ENCODE measurements at regions not wholly inside any gene's neighbourhood (a gene's known extent, or its start where the extent isn't known, plus 50 kb on each side); places are given as distances from the start of the nearest gene placed in this dataset.

GRCh38 chr22:34004058-34004457, 83.8 kb upstream of the LARGE1 start:
- no peak overlapping the region for H3K4me3 ChIP-seq (ENCODE audit: low read depth, low read length)
- in situ Hi-C loops (cut with HindIII; ENCODE audit: low sequenced_read_pairs) = no loop called here
- no peak for DNase-seq (ENCODE audit: low read depth, low spot score)
- TF ChIP-seq, protein P1, sequence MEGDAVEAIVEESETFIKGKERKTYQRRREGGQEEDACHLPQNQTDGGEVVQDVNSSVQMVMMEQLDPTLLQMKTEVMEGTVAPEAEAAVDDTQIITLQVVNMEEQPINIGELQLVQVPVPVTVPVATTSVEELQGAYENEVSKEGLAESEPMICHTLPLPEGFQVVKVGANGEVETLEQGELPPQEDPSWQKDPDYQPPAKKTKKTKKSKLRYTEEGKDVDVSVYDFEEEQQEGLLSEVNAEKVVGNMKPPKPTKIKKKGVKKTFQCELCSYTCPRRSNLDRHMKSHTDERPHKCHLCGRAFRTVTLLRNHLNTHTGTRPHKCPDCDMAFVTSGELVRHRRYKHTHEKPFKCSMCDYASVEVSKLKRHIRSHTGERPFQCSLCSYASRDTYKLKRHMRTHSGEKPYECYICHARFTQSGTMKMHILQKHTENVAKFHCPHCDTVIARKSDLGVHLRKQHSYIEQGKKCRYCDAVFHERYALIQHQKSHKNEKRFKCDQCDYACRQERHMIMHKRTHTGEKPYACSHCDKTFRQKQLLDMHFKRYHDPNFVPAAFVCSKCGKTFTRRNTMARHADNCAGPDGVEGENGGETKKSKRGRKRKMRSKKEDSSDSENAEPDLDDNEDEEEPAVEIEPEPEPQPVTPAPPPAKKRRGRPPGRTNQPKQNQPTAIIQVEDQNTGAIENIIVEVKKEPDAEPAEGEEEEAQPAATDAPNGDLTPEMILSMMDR (IDR thresholded peaks at IDR 0.05; ENCODE audit: low read depth, low read length) = no peak

- DNase-seq (ENCODE audit: low read depth, low spot score) = no peak
- TF ChIP-seq, protein P1 (IDR thresholded peaks at IDR 0.05; ENCODE audit: low read depth, low read length) = no peak
- no peak overlapping the region for H3K4me3 ChIP-seq (ENCODE audit: low read depth, low read length)
- in situ Hi-C loops (cut with HindIII; ENCODE audit: low sequenced_read_pairs) = no loop called here
Measured at GRCh38 chr22:34010259-34010658, 90.0 kb upstream of the LARGE1 start.

- no peak for DNase-seq (ENCODE audit: low read depth, low spot score)
- in situ Hi-C loops (cut with HindIII; ENCODE audit: low sequenced_read_pairs) = no loop called here
- TF ChIP-seq, protein P1 (IDR thresholded peaks at IDR 0.05; ENCODE audit: low read depth, low read length) = no peak
- no peak overlapping the region for H3K4me3 ChIP-seq (ENCODE audit: low read depth, low read length)
Measured at GRCh38 chr22:34015642-34016041, 95.4 kb upstream of the LARGE1 start.

- in situ Hi-C loops (cut with HindIII; ENCODE audit: low sequenced_read_pairs) = no loop called here
- no peak for DNase-seq (ENCODE audit: low read depth, low spot score)
- no peak overlapping the region for H3K4me3 ChIP-seq (ENCODE audit: low read depth, low read length)
- TF ChIP-seq, protein P1 (IDR thresholded peaks at IDR 0.05; ENCODE audit: low read depth, low read length) = no peak
Measured at GRCh38 chr22:34017205-34017604, 96.9 kb upstream of the LARGE1 start.

DNA sequence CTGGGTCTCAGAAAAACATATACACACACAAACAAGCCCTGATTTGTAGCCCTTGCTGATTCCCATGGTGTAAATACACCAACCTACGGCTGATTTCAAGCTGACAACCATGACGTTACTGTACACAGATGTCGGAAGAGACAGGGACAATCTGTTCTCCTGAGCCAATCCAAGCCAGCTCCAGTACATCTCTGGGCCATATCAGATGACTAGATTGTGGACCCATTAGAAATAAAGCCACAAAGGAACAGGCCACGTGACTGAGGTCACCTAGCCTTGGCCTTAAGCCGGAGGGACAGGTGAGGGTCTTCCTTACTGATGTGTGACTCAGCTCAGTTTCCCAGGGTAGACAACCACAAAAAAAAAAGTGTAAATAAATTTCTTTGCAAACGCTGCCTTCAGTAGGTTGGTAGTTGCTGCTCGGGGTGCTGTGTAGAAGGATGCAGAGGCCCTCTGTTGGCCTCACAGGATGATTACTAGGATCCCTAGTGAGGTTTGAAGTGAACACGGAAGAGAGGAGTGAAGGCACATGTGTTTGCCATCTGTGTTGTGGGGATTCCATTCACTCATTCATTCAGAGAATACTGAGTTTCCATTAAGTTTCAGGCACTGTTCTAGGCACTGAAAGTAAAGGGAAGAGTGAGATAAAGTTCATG, 99.0 kb upstream of the LARGE1 start:
- no peak for DNase-seq (ENCODE audit: low read depth, low spot score)
- in situ Hi-C loops (cut with HindIII; ENCODE audit: low sequenced_read_pairs) = no loop called here
- TF ChIP-seq, protein P1 (IDR thresholded peaks at IDR 0.05; ENCODE audit: low read depth, low read length) = no peak
- no peak overlapping the region for H3K4me3 ChIP-seq (ENCODE audit: low read depth, low read length)

DNA sequence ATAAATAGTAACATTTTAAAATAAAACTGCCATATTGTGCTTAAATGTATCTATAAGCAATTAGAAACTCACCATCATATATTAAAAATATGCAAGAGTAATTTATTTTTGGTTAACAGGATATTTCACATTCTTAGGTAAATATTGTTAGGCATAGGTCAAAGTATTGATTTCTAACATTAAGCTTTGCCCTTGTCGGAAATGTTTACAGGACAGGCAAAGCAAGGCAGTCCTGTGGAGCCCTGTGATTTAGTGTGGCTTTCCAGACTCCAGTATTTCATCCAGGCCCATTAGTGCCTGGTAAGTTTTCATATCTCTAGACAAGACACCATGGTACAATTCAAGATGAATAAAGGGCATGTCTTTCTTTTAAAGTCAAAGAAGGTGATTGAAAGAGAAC, 114.9 kb upstream of the LARGE1 start:
- TF ChIP-seq, protein P1 (IDR thresholded peaks at IDR 0.05; ENCODE audit: low read depth, low read length) = no peak
- no peak overlapping the region for H3K4me3 ChIP-seq (ENCODE audit: low read depth, low read length)
- in situ Hi-C loops (cut with HindIII; ENCODE audit: low sequenced_read_pairs) = no loop called here
- no peak for DNase-seq (ENCODE audit: low read depth, low spot score)
